ENCODE measurements at regions not wholly inside any gene's neighbourhood (a gene's known extent, or its start where the extent isn't known, plus 50 kb on each side); places are given as distances from the start of the nearest gene placed in this dataset.

DNA sequence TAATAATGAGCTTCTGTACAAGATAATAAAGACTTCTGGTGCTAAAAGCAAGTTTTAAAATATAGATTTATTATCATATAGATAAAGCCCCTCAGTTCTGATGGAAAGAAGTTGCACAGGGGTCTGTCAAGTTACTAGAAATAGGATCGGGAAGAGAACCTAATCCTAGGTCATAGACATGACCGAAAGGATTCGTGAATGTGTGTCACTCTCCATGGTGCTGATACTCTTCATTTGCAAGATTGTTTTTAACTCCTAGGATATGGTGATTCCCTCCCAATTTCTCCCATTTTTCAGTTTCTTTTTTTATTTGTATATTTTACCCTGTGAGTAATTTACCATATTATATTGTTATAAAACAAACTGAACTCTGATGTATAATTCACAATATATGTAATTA lies 58.9 kb upstream of the CTNNA2 start:
- Histone ChIP-seq H3K27me3 (ENCODE audit: control insufficient read depth, insufficient read depth, low read length) (no peaks in the 10 kb centered on the region), H3K36me3 (ENCODE audit: control insufficient read depth, insufficient read depth, low read length) (no peaks in the 10 kb centered on the region), H3K4me3 (ENCODE audit: low read depth, low read length) (no peak overlapping the region)
- TF ChIP-seq, protein P1, sequence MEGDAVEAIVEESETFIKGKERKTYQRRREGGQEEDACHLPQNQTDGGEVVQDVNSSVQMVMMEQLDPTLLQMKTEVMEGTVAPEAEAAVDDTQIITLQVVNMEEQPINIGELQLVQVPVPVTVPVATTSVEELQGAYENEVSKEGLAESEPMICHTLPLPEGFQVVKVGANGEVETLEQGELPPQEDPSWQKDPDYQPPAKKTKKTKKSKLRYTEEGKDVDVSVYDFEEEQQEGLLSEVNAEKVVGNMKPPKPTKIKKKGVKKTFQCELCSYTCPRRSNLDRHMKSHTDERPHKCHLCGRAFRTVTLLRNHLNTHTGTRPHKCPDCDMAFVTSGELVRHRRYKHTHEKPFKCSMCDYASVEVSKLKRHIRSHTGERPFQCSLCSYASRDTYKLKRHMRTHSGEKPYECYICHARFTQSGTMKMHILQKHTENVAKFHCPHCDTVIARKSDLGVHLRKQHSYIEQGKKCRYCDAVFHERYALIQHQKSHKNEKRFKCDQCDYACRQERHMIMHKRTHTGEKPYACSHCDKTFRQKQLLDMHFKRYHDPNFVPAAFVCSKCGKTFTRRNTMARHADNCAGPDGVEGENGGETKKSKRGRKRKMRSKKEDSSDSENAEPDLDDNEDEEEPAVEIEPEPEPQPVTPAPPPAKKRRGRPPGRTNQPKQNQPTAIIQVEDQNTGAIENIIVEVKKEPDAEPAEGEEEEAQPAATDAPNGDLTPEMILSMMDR (IDR thresholded peaks at IDR 0.05; ENCODE audit: insufficient read depth, low read length, poor library complexity, severe bottlenecking): no peak
- no peak for DNase-seq (ENCODE audit: low read depth)

DNA sequence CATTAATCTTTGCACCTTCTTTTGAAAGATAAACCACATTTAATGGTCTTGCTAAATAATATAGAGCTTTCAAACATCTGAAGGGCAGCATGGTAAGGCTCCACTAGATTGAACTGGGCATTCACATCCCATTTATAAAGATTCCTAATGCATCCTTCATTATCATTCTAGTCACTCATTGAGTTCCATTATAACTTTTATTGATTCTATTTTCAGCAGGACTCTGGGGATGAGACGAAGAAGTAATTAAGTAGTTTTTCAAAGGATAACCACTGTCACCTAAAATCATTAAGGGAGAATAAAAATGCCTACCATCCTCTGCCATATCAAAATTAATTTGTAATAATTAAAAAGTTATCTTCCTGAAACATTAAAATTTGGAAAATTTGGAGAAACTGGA lies 60.2 kb upstream of the CTNNA2 start:
- Histone ChIP-seq H3K36me3 (ENCODE audit: control insufficient read depth, insufficient read depth, low read length) (no peaks in the 10 kb centered on the region), H3K27me3 (ENCODE audit: control insufficient read depth, insufficient read depth, low read length) (no peaks in the 10 kb centered on the region), H3K4me3 (ENCODE audit: low read depth, low read length) (no peak overlapping the region)
- no peak for DNase-seq (ENCODE audit: low read depth)
- TF ChIP-seq, protein P1 (IDR thresholded peaks at IDR 0.05; ENCODE audit: insufficient read depth, low read length, poor library complexity, severe bottlenecking): no peak

DNA sequence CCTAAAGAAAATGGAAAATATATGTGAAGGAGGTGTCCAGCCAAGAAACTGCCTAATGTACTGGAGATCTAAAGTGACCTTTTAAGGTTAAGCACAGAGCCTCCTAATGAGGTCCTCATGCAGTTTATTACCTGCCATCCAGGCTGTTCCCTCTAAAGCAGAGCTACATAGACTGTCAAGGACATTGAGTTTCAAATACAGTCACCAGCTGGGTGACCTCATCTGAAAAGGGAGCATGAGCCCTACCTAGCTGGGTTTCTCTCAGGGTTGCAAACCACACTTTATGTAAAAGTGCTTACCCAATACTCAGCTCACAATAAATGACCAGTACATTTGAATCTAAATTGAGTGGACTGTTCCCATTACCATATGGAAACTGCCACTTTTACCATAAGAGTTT lies 65.4 kb upstream of the CTNNA2 start:
- H3K36me3 ChIP-seq (ENCODE audit: control insufficient read depth, insufficient read depth, low read length): no peaks in the 10 kb centered on the region
- no peak overlapping the region for H3K4me3 ChIP-seq (ENCODE audit: low read depth, low read length)
- no peaks in the 10 kb centered on the region for H3K27me3 ChIP-seq (ENCODE audit: control insufficient read depth, insufficient read depth, low read length)
- TF ChIP-seq, protein P1 (IDR thresholded peaks at IDR 0.05; ENCODE audit: insufficient read depth, low read length, poor library complexity, severe bottlenecking): no peak
- DNase-seq (ENCODE audit: low read depth): no peak

DNA sequence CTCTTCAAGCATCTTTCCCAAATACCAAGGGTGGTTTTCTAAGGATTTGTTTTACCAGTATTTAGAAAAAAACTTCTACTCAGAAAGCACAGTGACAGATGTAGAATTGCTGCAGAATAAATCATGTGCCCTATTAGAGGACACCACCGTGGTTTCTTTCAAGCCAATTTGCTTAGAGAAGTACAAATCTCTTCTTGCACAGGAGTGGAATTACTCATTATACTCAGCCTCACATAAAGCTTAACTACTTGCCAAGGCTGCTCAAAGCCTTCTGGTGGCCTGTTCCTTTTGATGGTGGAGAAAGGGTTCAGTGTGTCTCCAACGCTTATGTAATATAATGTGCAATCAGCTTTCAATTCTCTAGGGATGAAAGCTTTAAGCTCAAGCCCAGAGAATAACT lies 66.5 kb upstream of the CTNNA2 start:
- TF ChIP-seq, protein P1 (IDR thresholded peaks at IDR 0.05; ENCODE audit: insufficient read depth, low read length, poor library complexity, severe bottlenecking): no peak
- no peaks in the 10 kb centered on the region for H3K27me3 ChIP-seq (ENCODE audit: control insufficient read depth, insufficient read depth, low read length)
- no peak overlapping the region for H3K4me3 ChIP-seq (ENCODE audit: low read depth, low read length)
- H3K36me3 ChIP-seq (ENCODE audit: control insufficient read depth, insufficient read depth, low read length): no peaks in the 10 kb centered on the region
- no peak for DNase-seq (ENCODE audit: low read depth)

DNA sequence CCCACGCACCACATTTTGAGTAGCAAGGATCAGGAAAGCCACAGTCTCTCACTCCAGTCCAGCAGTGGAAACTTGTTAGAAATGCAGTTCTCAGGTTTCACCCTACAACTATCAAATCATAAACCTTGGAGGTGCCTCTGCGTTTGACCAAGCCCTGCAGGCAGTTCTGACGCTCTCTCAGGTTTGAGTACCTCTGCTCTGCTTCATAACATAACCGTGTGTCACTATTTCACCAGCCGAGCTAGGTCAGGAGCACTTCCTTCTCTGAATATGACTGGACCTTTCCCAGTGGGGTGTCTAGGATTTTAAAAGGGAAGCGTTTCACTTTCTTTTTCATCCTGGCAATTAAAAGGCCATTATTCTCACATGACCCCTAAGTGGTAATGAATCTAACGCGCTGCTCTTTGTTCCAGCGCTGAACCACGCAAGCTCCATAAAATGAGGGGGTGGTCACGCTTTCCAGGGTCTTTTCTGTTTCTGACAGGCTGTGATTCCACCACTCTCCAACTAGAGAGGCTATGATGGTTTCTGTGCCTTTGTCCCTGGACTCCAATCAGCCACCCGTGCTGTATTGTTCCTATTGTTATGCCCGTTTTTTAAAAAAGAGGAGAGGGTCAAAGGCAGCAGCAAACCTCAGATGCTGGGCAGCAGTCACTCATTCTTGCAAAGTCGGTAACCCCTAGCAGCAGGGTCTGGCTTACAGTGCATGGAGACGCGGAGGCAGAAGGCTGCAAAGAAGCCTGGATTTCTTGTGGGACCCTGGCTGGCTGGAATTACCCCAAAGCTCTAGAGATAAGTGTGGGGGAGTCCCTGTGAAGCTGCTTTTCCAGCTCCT lies 75.2 kb upstream of the CTNNA2 start:
- Histone ChIP-seq H3K27me3 (ENCODE audit: control insufficient read depth, insufficient read depth, low read length) (no peaks in the 10 kb centered on the region), H3K36me3 (ENCODE audit: control insufficient read depth, insufficient read depth, low read length) (no peaks in the 10 kb centered on the region), H3K4me3 (ENCODE audit: low read depth, low read length) (no peak overlapping the region)
- TF ChIP-seq, protein P1 (IDR thresholded peaks at IDR 0.05; ENCODE audit: insufficient read depth, low read length, poor library complexity, severe bottlenecking): no peak
- no peak for DNase-seq (ENCODE audit: low read depth)

DNA sequence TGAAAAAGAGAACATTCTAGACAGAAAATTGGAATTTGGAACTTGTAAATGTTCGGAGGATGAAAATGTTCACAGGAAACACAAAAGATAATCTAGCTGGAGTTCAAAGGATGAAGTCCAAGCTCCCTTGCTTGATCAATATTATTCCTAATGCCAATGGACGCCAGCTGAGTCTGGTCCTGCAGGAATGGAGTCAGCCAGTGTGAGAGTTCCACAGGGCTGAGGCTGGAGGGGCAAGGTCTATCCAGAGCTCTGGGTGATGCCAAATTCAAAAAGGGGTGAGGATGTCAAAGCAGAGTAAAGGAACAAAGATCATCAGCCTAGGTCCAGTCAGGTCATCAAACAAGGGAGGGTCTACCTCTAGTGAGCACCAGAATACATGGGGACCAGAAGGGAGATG lies 78.5 kb upstream of the CTNNA2 start:
- no peak overlapping the region for H3K4me3 ChIP-seq (ENCODE audit: low read depth, low read length)
- no peaks in the 10 kb centered on the region for H3K36me3 ChIP-seq (ENCODE audit: control insufficient read depth, insufficient read depth, low read length)
- TF ChIP-seq, protein P1 (IDR thresholded peaks at IDR 0.05; ENCODE audit: insufficient read depth, low read length, poor library complexity, severe bottlenecking): no peak
- H3K27me3 ChIP-seq (ENCODE audit: control insufficient read depth, insufficient read depth, low read length): no peaks in the 10 kb centered on the region
- DNase-seq (ENCODE audit: low read depth): no peak
